ENCODE measurements at regions not wholly inside any gene's neighbourhood (a gene's known extent, or its start where the extent isn't known, plus 50 kb on each side); places are given as distances from the start of the nearest gene placed in this dataset.

DNA sequence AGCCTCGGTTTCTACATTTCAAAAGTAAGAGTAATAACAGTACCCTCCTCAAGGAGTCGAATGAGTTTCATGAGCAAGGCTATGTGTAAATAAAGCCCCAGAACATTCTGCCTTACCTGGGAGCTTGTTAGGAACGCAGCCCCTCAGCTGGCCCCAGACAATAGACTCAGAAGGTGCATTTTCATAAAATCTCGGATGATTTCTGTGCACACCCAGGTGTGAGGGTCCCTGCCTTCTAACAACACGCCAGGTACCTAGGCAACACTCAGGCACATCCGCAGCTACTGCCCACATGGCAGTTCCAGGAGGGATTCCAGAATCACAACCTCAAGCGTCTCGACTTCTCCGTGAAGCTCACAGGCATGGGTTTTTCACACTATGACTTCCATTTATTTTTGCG lies 226.5 kb upstream of the CDH4 start:
- no peaks in the 10 kb centered on the region for H3F3A ChIP-seq (ENCODE audit: low read depth)
- H3K79me2 ChIP-seq (ENCODE audit: low read depth): no peaks in the 10 kb centered on the region
- H3K4me1 Mint-ChIP-seq: peaks cover 3% of the 10 kb centered on the region
- peaks cover 8% of the 10 kb centered on the region for H3K27me3 Mint-ChIP-seq (ENCODE audit: insufficient read depth, low read depth)
- no peaks in the 10 kb centered on the region for H3K4me1 ChIP-seq
- H2AFZ ChIP-seq (replicated peaks): no peak overlapping the region
- no peak overlapping the region for H3K27ac ChIP-seq
- H4K20me1 ChIP-seq (ENCODE audit: low read depth): no peaks in the 10 kb centered on the region
- no peaks in the 10 kb centered on the region for H3K36me3 Mint-ChIP-seq
- H3K27me3 ChIP-seq: no peaks in the 10 kb centered on the region
- no peak overlapping the region for H3K4me3 ChIP-seq
- no peak overlapping the region for H3K4me2 ChIP-seq
- no peak overlapping the region for H3K4me3 Mint-ChIP-seq
- H3K9ac ChIP-seq: no peak overlapping the region
- TF ChIP-seq, protein P1, sequence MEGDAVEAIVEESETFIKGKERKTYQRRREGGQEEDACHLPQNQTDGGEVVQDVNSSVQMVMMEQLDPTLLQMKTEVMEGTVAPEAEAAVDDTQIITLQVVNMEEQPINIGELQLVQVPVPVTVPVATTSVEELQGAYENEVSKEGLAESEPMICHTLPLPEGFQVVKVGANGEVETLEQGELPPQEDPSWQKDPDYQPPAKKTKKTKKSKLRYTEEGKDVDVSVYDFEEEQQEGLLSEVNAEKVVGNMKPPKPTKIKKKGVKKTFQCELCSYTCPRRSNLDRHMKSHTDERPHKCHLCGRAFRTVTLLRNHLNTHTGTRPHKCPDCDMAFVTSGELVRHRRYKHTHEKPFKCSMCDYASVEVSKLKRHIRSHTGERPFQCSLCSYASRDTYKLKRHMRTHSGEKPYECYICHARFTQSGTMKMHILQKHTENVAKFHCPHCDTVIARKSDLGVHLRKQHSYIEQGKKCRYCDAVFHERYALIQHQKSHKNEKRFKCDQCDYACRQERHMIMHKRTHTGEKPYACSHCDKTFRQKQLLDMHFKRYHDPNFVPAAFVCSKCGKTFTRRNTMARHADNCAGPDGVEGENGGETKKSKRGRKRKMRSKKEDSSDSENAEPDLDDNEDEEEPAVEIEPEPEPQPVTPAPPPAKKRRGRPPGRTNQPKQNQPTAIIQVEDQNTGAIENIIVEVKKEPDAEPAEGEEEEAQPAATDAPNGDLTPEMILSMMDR (IDR thresholded peaks at IDR 0.05): no peak
- TF ChIP-seq EZH2phosphoT487 (IDR thresholded peaks at IDR 0.05): no peak
- TF ChIP-seq EZH2 (IDR thresholded peaks at IDR 0.05): no peak
- DNase-seq (ENCODE audit: low spot score): no peak
- no peaks in the 10 kb centered on the region for H3K9me3 ChIP-seq (ENCODE audit: low read depth)
- no peaks in the 10 kb centered on the region for H3K9me3 Mint-ChIP-seq
- no peak overlapping the region for H3K27ac Mint-ChIP-seq
- no peaks in the 10 kb centered on the region for H3K36me3 ChIP-seq

DNA sequence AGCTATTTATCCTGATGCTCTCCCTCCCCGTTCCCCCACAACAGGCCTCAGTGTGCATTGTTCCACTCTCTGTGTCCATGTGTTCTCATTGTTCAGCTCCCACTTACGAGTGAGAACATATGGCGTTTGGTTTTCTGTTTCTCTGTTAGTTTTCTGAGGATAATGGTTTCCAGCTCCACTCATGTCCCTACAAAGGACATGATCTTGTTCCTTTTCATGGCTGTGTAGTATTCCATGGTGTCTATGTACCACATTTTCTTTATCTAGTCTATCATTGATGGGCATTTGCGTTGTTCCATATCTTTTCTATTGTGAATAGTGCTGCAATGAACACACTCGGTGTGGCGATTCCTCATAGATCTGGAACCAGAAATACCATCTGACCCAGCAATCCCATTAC lies 225.9 kb upstream of the CDH4 start:
- no peaks in the 10 kb centered on the region for H3K36me3 ChIP-seq
- H3K79me2 ChIP-seq (ENCODE audit: low read depth): no peaks in the 10 kb centered on the region
- Mint-ChIP-seq H3K4me1 (peaks cover 3% of the 10 kb centered on the region), H3K27me3 (ENCODE audit: insufficient read depth, low read depth) (peaks cover 8% of the 10 kb centered on the region), H3K36me3 (no peaks in the 10 kb centered on the region), H3K4me3 (no peak overlapping the region), H3K9me3 (no peaks in the 10 kb centered on the region), H3K27ac (no peak overlapping the region)
- H3K4me1 ChIP-seq: no peaks in the 10 kb centered on the region
- no peaks in the 10 kb centered on the region for H3F3A ChIP-seq (ENCODE audit: low read depth)
- TF ChIP-seq EZH2 (IDR thresholded peaks at IDR 0.05): no peak
- no peak for DNase-seq (ENCODE audit: low spot score)
- no peak overlapping the region for H3K27ac ChIP-seq
- H3K27me3 ChIP-seq: no peaks in the 10 kb centered on the region
- H3K9me3 ChIP-seq (ENCODE audit: low read depth): no peaks in the 10 kb centered on the region
- no peaks in the 10 kb centered on the region for H4K20me1 ChIP-seq (ENCODE audit: low read depth)
- H2AFZ ChIP-seq (replicated peaks): no peak overlapping the region
- no peak overlapping the region for H3K4me3 ChIP-seq
- no peak overlapping the region for H3K9ac ChIP-seq
- H3K4me2 ChIP-seq: no peak overlapping the region

DNA sequence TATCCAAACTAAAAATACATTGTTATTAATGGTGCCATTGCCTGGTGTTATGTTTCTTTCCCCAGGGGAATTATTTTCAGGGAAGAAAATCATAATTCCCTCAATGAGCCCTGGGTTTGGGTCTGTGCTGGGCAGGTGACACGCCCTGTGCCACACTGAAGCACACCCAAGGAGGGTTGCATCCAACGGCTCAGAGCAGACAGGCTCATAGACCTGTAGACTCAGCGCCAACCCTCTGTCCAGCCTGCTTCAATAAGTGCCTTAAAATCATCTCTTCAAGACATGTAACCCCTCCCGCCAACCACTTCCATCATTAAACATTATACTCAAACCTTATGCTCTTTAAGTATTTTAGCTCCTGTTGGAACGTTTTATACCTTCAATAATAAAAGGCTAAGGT lies 225.3 kb upstream of the CDH4 start:
- no peaks in the 10 kb centered on the region for H4K20me1 ChIP-seq (ENCODE audit: low read depth)
- Mint-ChIP-seq H3K27me3 (ENCODE audit: insufficient read depth, low read depth) (peaks cover 8% of the 10 kb centered on the region), H3K9me3 (no peaks in the 10 kb centered on the region), H3K27ac (no peak overlapping the region), H3K4me1 (peaks cover 3% of the 10 kb centered on the region), H3K36me3 (no peaks in the 10 kb centered on the region), H3K4me3 (no peak overlapping the region)
- H3K9ac ChIP-seq: no peak overlapping the region
- no peaks in the 10 kb centered on the region for H3K36me3 ChIP-seq
- H3K4me3 ChIP-seq: no peak overlapping the region
- H3F3A ChIP-seq (ENCODE audit: low read depth): no peaks in the 10 kb centered on the region
- no peak for DNase-seq (ENCODE audit: low spot score)
- H3K4me1 ChIP-seq: no peaks in the 10 kb centered on the region
- no peaks in the 10 kb centered on the region for H3K27me3 ChIP-seq
- no peak overlapping the region for H3K4me2 ChIP-seq
- H3K79me2 ChIP-seq (ENCODE audit: low read depth): no peaks in the 10 kb centered on the region
- H3K9me3 ChIP-seq (ENCODE audit: low read depth): no peaks in the 10 kb centered on the region
- H2AFZ ChIP-seq (replicated peaks): no peak overlapping the region
- TF ChIP-seq EZH2 (IDR thresholded peaks at IDR 0.05) (no peak), EZH2phosphoT487 (IDR thresholded peaks at IDR 0.05) (no peak)
- TF ChIP-seq, protein P1 (IDR thresholded peaks at IDR 0.05): no peak
- H3K27ac ChIP-seq: no peak overlapping the region

DNA sequence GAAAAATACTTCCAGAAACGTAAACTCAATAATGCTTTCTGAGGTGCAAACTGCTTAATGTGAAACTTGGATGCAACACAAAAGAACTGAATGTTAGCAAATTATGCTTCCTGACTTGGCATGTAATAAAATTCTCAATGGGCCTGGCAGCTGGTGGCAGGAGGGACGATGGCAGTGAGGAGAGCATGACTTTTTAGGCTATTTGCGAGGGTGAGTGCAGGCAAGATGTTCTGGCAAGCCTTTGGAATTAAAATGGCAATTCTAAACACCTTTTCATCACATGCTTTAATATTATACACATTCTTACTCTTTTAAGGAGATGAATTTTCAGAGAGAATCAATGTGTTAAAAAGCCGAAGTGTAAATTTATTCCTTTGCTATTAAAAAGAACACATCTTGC lies 224.8 kb upstream of the CDH4 start:
- H3K27ac ChIP-seq: no peak overlapping the region
- TF ChIP-seq, protein P1 (IDR thresholded peaks at IDR 0.05): no peak
- TF ChIP-seq EZH2phosphoT487 (IDR thresholded peaks at IDR 0.05) (no peak), EZH2 (IDR thresholded peaks at IDR 0.05) (no peak)
- H3K79me2 ChIP-seq (ENCODE audit: low read depth): no peaks in the 10 kb centered on the region
- H3K36me3 ChIP-seq: no peaks in the 10 kb centered on the region
- Mint-ChIP-seq H3K4me3 (no peak overlapping the region), H3K36me3 (no peaks in the 10 kb centered on the region), H3K27me3 (ENCODE audit: insufficient read depth, low read depth) (peaks cover 8% of the 10 kb centered on the region), H3K27ac (no peak overlapping the region), H3K9me3 (no peaks in the 10 kb centered on the region), H3K4me1 (peaks cover 3% of the 10 kb centered on the region)
- H3K9me3 ChIP-seq (ENCODE audit: low read depth): no peaks in the 10 kb centered on the region
- no peak overlapping the region for H2AFZ ChIP-seq (replicated peaks)
- H3K9ac ChIP-seq: no peak overlapping the region
- no peaks in the 10 kb centered on the region for H3F3A ChIP-seq (ENCODE audit: low read depth)
- H3K27me3 ChIP-seq: no peaks in the 10 kb centered on the region
- H3K4me3 ChIP-seq: no peak overlapping the region
- no peak for DNase-seq (ENCODE audit: low spot score)
- H3K4me2 ChIP-seq: no peak overlapping the region
- H3K4me1 ChIP-seq: no peaks in the 10 kb centered on the region
- H4K20me1 ChIP-seq (ENCODE audit: low read depth): no peaks in the 10 kb centered on the region
